Suppressor macrophage treated with lipopolysaccharide for 4 hours (primary cell): ENCODE measurements at regions not wholly inside any gene's neighbourhood (a gene's known extent, or its start where the extent isn't known, plus 50 kb on each side); places are given as distances from the start of the nearest gene placed in this dataset.
A peak's percentile ranks its signal among the peaks of the same experiment; 100 is the strongest.
"Not testable (repeated sequence)": the region's sequence is repeated elsewhere in the genome, so short reads cannot be mapped to it uniquely, and the experiment has no call there.

Experiments used
- DNase-seq: peaks from one replicate; pipeline ENCODE4 v3.0.0-alpha.2; 2020

- DNase-seq = no peak
These were observed 284.4 kb upstream of the CRY1 start for GRCh38 chr12:107377596-107378385.

- DNase-seq = no peak
These were observed 285.3 kb upstream of the CRY1 start for GRCh38 chr12:107378609-107379008.

GRCh38 chr12:107379142-107379851, 285.9 kb upstream of the CRY1 start:
- not testable (repeated sequence) for DNase-seq

GRCh38 chr12:107379852-107380567, 286.7 kb upstream of the CRY1 start:
- no peak for DNase-seq

- DNase-seq = no peak
These were observed 291.3 kb upstream of the CRY1 start for GRCh38 chr12:107384645-107385044.

- DNase-seq = no peak
These were observed 292.2 kb upstream of the CRY1 start for GRCh38 chr12:107385509-107385908.

- no peak for DNase-seq
These were observed 293.2 kb upstream of the CRY1 start for GRCh38 chr12:107386569-107386968.

GRCh38 chr12:107388263-107388662, 294.9 kb upstream of the CRY1 start:
- DNase-seq = no peak

GRCh38 chr12:107390414-107390813, 295.2 kb upstream of the PWP1 start:
- DNase-seq = no peak

- DNase-seq = no peak
These were observed 292.4 kb upstream of the PWP1 start for GRCh38 chr12:107393043-107393717.

- no peak for DNase-seq
These were observed 290.9 kb upstream of the PWP1 start for GRCh38 chr12:107394693-107395092.

- DNase-seq = no peak
These were observed 289.8 kb upstream of the PWP1 start for GRCh38 chr12:107395817-107396216.

- no peak for DNase-seq
These were observed 288.6 kb upstream of the PWP1 start for GRCh38 chr12:107396991-107397390.

GRCh38 chr12:107397890-107398500, 287.6 kb upstream of the PWP1 start:
- DNase-seq = no peak

GRCh38 chr12:107399046-107399445, 286.6 kb upstream of the PWP1 start:
- no peak for DNase-seq

GRCh38 chr12:107400686-107401447, 284.7 kb upstream of the PWP1 start:
- peak; percentile 72 for DNase-seq

- DNase-seq = peak; percentile 69
These were observed 283.3 kb upstream of the PWP1 start for GRCh38 chr12:107402041-107403022.

GRCh38 chr12:107404981-107405380, 280.6 kb upstream of the PWP1 start:
- peak; percentile 43 for DNase-seq

GRCh38 chr12:107405436-107405835, 280.2 kb upstream of the PWP1 start:
- no peak for DNase-seq

- no peak for DNase-seq
These were observed 278.7 kb upstream of the PWP1 start for GRCh38 chr12:107406932-107407331.
